Hippocampal formation (tissue), 2 donors: ENCODE measurements at regions not wholly inside any gene's neighbourhood (a gene's known extent, or its start where the extent isn't known, plus 50 kb on each side); places are given as distances from the start of the nearest gene placed in this dataset.
"Not testable (repeated sequence)": the region's sequence is repeated elsewhere in the genome, so short reads cannot be mapped to it uniquely, and the experiment has no call there.

Experiments
- DNase-seq, 2 donors: peaks; one replicate each; lab custom pipeline; 2025; lab: John Stamatoyannopoulos, UW

GRCh38 chr3:18189282-18190050, 235.7 kb downstream of the SATB1 start:
- DNase-seq: no peak

- no peak for DNase-seq
Measured at GRCh38 chr3:18188491-18188890, 236.6 kb downstream of the SATB1 start.

GRCh38 chr3:18185624-18186023, 239.5 kb downstream of the SATB1 start:
- no peak for DNase-seq

GRCh38 chr3:18182923-18183322, 242.2 kb downstream of the SATB1 start:
- DNase-seq: not testable (repeated sequence)

DNA sequence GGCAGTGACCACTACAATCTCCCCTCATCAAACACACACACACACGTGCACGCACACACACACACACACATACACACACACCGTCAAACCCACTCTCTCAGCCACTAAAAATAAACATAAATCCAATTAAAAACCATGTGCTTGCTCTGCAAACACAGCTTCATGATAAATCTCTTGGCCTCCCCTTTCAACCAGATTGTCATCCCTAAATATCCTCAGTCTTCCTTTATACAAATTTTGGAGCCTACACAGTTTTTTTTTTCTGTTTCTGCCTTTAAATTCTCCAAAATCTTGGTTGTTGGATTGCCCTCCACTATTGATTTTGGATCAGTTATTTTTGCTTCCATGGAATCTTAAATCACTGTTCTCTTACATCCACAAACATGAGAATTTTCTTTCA, 245.6 kb downstream of the SATB1 start:
- no peak for DNase-seq

DNA sequence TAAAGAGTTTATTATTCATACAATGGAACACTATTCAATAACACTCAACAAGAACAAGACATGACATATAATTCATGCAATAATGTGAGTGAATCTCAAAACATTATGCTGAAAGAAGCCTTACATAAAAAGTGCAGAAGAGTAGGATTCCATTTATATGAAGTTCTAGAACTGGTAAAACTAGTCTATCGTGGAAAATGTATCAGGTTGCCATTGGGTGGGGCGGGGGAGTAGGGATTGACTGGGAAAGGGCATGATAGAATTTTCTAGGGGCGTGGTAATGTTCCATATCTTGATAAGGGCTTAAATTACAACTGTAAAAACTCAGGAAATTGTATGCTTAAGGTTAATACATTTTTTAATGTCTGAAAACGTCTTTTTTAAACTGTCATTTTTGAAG, 247.9 kb downstream of the SATB1 start:
- DNase-seq: no peak

GRCh38 chr3:18173891-18174290, 251.2 kb downstream of the SATB1 start:
- DNase-seq: not testable (repeated sequence)

- no peak for DNase-seq
Measured at GRCh38 chr3:18159681-18160080, 265.5 kb downstream of the SATB1 start.

GRCh38 chr3:18153571-18154173, 271.5 kb downstream of the SATB1 start:
- DNase-seq: no peak

GRCh38 chr3:18151199-18151598, 273.9 kb downstream of the SATB1 start:
- DNase-seq: no peak

DNA sequence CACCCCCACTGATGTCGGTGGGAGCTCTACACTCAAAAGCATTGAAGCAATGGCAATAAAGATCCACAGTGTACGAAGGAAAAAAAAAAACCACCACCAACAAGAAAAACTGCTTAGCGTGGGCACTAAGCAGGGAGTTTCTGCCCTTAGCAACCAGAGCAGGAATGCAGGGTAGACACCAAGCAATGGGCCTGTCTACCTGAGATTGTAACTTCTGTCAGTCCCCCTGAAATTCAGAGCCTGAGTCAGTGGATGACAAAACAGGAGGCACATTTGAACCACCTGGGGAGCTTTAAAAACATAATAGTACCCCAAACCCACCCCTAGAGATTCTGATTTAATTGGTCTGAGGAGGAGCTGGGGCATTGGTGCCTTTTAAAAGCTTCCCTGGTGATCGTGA, 275.2 kb downstream of the SATB1 start:
- DNase-seq: no peak

DNA sequence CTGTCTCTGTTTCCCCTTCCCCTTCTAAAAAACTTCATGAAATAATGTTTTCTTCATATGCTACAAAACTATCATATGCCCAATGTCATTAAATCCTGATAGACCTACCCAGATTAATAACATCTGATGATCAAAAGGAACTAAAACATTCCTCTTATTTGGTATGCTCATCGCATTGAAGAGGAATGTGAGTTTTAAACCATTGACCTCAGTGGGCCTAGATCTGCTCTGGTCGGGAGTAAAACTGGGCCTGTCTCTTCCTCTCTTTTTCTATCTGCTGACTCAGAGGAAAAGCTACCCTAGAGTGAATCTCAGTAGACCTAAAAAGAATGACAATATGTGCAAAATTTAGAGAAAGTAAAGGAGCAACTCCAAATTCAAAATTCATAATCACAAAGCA, 275.8 kb downstream of the SATB1 start:
- no peak for DNase-seq

DNA sequence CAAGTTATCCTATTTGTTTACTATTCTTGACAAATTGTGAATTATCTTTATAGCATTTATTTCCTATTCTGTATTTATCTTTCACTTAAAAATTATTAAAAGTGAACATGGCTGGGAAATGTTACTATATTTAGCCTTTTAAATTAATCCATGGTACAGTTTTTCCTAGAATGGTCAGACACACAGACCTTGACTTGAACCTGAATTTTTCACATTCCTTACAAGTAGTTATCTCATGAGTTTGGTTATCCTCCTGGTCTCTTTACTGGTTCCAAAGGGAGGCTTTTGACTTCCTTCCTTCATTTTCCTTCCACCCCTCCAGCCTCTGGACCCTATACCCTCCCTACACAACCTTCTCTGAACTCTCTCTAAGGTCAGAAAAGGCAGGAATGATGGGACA, 280.6 kb downstream of the SATB1 start:
- DNase-seq: no peak

- DNase-seq: no peak
Measured at GRCh38 chr3:18143258-18143780, 281.8 kb downstream of the SATB1 start.

- no peak for DNase-seq
Measured at GRCh38 chr3:18137958-18138357, 287.2 kb downstream of the SATB1 start.

DNA sequence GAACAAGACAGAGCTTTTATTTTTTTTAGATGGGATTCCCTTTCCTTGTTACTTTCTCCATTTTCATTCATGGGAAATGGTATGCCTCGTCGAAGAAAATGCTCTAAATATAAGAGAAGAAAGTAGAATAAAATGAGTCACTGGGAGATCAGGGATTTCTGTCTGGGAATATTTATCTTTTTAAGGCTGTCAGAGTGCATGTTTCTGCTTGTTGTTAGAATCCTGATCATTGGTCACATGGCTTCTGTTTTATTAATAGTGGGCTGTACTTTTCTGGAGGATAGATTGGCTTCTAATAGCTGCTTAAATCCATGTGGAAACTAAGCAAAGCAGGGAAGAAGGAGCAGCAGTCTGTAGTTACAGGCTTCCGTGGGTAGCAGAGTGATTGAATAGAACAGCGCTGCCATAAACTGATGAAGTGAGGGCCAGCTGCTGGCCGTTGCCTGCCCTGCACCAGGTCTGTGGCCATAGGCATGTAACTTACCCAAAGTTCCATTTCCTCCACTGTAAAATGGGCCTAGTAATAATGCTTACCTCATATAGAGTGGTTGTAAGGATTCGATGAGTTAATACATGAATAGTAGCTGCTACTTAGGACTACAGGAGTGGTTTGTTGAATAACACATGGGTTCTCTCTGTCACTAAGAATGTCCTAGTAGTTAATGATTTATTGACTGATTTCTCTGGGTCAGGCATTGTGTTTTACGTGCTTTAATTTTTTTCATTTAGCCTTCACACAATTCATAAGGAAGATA, 289.9 kb downstream of the SATB1 start:
- DNase-seq: no peak

GRCh38 chr3:18134386-18135059, 290.6 kb downstream of the SATB1 start:
- no peak for DNase-seq

- DNase-seq: no peak
Measured at GRCh38 chr3:18132991-18133390, 292.1 kb downstream of the SATB1 start.

- no peak for DNase-seq
Measured at GRCh38 chr3:18127859-18128681, 297.1 kb downstream of the SATB1 start.

DNA sequence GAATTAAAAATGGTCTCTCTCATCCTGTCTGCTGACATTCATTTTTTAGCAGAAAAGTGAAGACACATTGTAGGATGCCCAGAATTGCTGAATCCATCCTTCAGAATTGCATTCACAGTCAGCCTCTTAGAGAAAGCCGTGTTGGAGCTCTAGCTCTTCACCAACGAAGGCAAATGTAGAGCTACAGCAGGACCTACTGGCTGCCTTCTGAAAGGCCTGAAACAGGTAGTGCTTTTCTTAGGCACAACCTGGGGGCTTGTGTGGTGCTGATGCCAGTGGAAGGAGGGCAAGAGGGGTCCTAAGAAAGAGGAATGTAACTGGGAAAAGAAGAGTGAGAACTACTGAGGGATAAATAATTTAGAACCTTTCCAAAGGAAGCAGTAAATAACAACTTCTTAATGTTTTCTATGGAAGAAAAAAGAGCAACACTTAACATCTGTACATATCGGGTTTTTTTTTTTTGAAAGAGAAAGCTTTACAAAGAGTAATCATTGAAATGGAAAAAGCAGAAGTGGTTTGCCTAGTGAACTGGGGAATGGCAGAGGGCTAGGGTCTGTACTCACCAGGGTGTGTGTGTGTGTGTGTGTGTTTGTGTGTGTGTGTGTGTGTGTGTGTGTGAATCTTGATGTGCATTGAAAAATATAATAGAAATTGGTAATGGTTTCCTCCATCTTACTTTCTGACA, 297.8 kb downstream of the SATB1 start:
- no peak for DNase-seq

GRCh38 chr3:18126772-18127171, 298.4 kb downstream of the SATB1 start:
- no peak for DNase-seq
